ES-I3 (cell line): ENCODE measurements at regions not wholly inside any gene's neighbourhood (a gene's known extent, or its start where the extent isn't known, plus 50 kb on each side); places are given as distances from the start of the nearest gene placed in this dataset.

Source experiments
- H3K36me3 ChIP-seq: 2 replicates; pipeline ENCODE4 v1.6.1; 2013; ENCODE audit warnings: mild to moderate bottlenecking, low read length, control low read depth, moderate library complexity; ENCODE audit not compliant: insufficient read depth
- H3K4me1 ChIP-seq: 2 replicates; pipeline ENCODE4 v1.6.1; 2013; ENCODE audit warnings: mild to moderate bottlenecking, control low read depth, low read length; ENCODE audit not compliant: insufficient read depth
- H3K9ac ChIP-seq: 2 replicates; pipeline ENCODE4 v1.6.1; 2013; ENCODE audit warnings: low read depth, mild to moderate bottlenecking, low read length, moderate library complexity
- H3K9me3 ChIP-seq: 2 replicates; pipeline ENCODE4 v1.6.1; 2013; ENCODE audit warnings: mild to moderate bottlenecking, low read length, moderate library complexity; ENCODE audit not compliant: control insufficient read depth, insufficient read depth

DNA sequence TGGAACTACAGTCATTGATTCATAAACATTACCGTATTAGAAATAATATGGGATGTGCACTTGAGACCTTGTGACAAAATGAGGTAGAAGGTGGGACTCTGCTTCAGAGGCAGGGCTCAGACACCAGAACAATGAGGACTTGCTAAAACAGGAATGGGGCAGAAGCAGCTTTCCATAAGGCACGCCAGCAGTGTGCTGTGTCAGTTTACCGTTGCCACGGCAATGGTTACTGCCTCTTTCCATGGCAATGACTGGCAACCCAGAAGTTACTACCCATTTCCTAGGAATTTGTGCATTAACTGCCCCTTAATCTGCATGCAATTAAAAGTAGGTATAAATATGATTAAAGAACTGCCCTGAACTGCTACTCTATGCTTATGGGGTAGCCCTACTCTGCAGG lies 169.0 kb downstream of the CHRM3 start:
- Histone ChIP-seq H3K36me3 (no peaks in the 10 kb centered on the region), H3K4me1 (0 out of 2 replicates have a peak, but pooled peaks cover 3% of the 10 kb centered on the region), H3K9ac (no peak overlapping the region), H3K9me3 (no peaks in the 10 kb centered on the region)

DNA sequence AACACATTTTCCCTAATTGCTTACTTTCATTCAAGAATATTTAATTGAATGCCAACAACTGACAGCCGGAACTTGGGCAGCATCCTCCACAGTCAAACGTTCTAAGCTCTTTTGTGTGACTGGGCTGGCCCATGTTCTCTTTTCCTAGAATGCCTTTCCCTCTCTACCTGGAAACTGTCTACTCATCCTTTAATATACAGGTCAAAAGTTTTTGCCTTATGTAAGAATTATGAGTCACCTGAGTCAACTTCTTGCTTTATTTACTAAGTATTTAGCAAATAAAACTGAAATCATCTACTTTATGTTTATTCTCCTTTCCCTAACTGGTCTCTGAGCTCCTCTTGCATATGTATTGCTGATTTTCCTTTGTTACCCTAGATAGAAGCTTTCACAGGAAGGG lies 172.2 kb downstream of the CHRM3 start:
- Histone ChIP-seq H3K9ac (no peak overlapping the region), H3K9me3 (no peaks in the 10 kb centered on the region), H3K36me3 (no peaks in the 10 kb centered on the region), H3K4me1 (0 out of 2 replicates have a peak, but pooled peaks cover 3% of the 10 kb centered on the region)

DNA sequence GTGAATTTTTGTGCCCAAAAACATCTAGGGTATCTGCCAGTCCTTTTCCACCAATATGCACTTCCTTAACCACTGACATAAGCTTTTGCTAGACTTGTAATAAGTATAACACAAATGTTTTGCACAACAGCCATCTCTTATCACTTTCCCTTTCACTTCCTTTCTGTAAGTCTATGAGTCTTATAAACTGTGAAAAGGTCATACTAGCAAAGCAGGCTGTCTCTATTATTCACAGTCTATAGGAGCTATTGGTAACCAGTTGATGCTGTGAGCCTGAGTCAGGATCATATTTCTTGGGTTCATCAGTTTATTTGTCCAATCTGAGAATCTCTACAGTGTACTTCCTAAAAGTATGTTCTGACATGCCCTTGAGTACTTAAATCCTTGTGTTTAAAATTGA lies 172.6 kb downstream of the CHRM3 start:
- Histone ChIP-seq H3K9me3 (no peaks in the 10 kb centered on the region), H3K36me3 (no peaks in the 10 kb centered on the region), H3K9ac (no peak overlapping the region), H3K4me1 (0 out of 2 replicates have a peak, but pooled peaks cover 3% of the 10 kb centered on the region)

DNA sequence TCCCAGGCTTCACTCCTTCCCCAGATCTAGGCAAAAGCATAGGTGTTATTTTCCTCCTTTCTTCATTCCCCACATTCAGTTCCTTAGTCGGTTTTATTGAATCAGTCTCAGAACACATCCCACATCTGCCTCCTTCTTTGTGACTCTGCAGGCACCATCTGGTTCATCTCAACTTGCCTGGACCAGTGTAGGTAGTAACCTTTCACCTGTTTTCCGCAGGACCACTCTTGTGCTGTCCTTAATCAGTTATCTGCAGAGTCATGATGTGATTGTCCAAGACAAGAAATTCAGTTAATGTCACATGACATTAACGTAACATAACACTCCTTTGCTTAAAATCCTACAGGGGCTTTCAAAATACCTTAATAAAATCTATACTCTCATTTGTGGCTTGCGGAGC lies 174.6 kb downstream of the CHRM3 start:
- no peaks in the 10 kb centered on the region for H3K9me3 ChIP-seq
- H3K36me3 ChIP-seq, result no peaks in the 10 kb centered on the region
- no peaks in the 10 kb centered on the region for H3K4me1 ChIP-seq
- no peak overlapping the region for H3K9ac ChIP-seq

DNA sequence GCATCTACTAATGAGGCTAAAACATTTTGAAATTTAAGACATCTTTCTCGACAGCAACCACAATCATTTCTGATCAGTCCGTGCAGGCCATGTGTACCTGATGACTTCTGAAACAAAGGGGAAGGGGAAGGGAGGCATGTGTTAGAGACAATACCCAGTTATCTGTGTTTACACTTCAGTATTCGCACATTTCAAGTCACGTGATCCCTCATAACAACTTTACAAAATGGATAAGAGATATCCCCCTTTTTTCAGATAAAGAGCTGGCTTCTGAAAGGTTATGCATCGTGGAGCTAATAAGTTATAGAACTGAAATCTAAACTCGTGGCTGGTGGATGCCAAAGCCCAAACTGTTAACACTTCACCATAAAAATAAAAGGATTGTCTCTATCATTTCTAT lies 175.7 kb downstream of the CHRM3 start:
- no peaks in the 10 kb centered on the region for H3K4me1 ChIP-seq
- no peaks in the 10 kb centered on the region for H3K9me3 ChIP-seq
- no peak overlapping the region for H3K9ac ChIP-seq
- H3K36me3 ChIP-seq, result no peaks in the 10 kb centered on the region

DNA sequence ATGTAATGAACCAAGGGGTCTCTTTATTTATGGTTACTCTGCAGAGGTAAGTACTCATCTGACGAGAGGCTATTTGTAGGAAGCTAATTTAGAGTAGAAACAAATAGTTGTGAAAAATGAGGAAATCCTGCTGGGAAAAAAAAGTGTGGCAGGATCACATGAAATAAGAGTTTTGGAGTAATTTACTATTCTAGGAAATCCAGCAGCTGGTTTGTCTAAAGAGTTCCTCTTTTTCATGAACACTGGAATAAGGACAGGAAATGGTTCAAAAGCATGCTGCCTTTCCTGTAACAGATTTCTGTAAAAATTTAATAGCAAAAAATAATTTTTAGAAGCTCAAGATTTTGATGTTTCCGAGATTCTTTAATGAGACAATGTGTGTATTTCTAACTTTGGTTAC lies 177.3 kb downstream of the CHRM3 start:
- no peak overlapping the region for H3K9ac ChIP-seq
- no peaks in the 10 kb centered on the region for H3K9me3 ChIP-seq
- H3K4me1 ChIP-seq, result no peaks in the 10 kb centered on the region
- H3K36me3 ChIP-seq, result no peaks in the 10 kb centered on the region

DNA sequence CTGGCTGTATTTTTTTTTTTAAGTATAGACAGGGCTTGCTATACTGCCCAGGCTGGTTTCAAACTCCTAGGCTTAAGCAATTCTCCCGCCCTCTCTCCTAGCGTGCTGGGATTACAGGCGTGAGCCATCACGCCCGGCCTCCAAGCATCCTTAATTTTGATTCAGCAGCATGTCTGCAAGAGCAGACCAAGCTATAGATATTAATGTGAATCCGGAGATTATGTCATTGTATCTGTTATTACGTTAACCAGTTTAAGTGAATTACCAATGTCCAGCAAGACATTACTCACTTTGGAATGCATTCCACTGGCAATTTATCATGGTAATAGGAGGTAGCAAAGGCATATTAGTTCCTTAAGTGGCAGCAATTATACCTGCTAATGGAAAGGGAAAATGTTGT lies 179.7 kb downstream of the CHRM3 start:
- H3K9ac ChIP-seq, result no peak overlapping the region
- no peaks in the 10 kb centered on the region for H3K9me3 ChIP-seq
- no peaks in the 10 kb centered on the region for H3K36me3 ChIP-seq
- no peaks in the 10 kb centered on the region for H3K4me1 ChIP-seq

DNA sequence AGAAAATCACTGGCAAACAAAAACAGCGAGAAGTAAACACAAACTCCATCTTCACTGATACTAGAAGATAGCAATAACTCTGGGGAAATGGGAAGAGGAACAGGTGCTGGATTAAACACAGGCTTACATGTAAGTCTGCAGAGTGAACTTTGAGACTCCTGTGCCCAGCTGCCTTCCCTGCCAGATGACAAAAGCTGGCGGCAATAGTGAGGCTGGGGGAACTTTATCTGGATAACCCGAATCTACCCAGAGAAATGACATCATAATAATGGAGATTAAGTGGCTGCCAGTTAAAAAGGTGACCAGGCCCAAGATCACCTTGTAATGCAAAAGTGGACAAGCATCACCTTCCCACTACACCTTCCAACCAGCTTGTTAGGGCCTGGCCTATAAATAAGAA lies 184.5 kb downstream of the CHRM3 start:
- H3K9ac ChIP-seq, result no peak overlapping the region
- H3K4me1 ChIP-seq, result no peaks in the 10 kb centered on the region; the same call in 1 of the 2 replicates
- H3K36me3 ChIP-seq, result no peaks in the 10 kb centered on the region
- no peaks in the 10 kb centered on the region for H3K9me3 ChIP-seq

DNA sequence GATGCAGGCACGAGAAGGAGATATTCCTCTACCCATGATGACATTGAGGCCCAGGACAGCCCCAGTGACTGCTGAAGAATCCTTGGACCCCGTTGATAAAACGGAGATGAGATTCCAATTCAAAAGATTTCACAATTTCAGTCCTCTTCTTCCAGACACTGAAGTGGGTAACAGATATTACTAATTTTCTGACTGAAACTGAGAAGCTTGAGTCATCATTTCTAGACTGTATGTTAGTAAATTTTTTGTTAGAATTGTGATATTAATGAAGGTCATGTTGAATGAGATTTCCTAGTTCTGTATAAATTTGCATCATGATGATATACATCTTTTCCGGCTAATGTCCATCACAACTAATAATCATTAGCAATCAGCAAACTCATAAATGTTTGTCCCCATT lies 185.8 kb downstream of the CHRM3 start:
- Histone ChIP-seq H3K4me1 (no peaks in the 10 kb centered on the region; the same call in 1 of the 2 replicates), H3K36me3 (no peaks in the 10 kb centered on the region), H3K9ac (no peak overlapping the region), H3K9me3 (no peaks in the 10 kb centered on the region)

DNA sequence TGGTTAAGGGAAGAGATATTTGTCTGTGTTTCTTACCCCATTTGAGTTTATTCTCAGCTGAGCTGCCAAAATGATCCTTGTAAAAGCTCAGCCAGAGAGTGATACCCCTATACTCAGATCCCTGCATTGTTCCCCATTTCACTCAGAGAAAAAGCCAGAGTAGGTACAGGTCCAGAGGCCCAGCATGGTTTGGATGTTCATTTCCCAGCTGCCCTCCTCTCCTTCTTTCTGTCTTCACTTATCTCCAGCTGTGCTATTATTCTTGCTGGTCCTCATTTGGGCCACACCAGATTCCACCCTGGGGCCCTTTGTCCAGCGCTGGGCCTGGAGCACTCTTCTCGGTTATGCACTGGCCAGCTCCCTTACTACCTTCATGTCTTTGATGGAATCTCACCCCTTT lies 187.7 kb downstream of the CHRM3 start:
- H3K4me1 ChIP-seq, result no peaks in the 10 kb centered on the region; the same call in 1 of the 2 replicates
- H3K36me3 ChIP-seq, result no peaks in the 10 kb centered on the region
- no peak overlapping the region for H3K9ac ChIP-seq
- no peaks in the 10 kb centered on the region for H3K9me3 ChIP-seq

DNA sequence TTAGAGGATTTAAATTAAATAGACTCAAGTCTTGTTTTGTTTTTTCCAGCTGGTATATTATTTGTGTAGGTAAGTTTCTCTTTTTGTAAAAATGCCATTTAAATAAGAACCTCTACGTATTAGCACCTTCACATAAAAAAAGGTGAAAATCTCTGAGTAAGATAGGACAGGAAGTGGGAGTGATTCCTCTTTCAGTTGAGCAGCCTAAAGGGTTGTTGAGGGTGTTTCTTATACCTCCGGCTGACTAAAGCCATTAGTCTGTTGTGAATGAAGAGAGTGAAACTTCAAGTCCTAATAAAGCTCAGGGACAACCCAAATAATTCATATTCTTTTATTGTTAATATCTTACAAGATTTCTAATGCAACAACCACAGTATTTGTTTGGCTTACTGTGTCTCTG lies 188.7 kb downstream of the CHRM3 start:
- no peaks in the 10 kb centered on the region for H3K36me3 ChIP-seq
- H3K9ac ChIP-seq, result no peak overlapping the region
- H3K4me1 ChIP-seq, result no peaks in the 10 kb centered on the region; the same call in 1 of the 2 replicates
- no peaks in the 10 kb centered on the region for H3K9me3 ChIP-seq

DNA sequence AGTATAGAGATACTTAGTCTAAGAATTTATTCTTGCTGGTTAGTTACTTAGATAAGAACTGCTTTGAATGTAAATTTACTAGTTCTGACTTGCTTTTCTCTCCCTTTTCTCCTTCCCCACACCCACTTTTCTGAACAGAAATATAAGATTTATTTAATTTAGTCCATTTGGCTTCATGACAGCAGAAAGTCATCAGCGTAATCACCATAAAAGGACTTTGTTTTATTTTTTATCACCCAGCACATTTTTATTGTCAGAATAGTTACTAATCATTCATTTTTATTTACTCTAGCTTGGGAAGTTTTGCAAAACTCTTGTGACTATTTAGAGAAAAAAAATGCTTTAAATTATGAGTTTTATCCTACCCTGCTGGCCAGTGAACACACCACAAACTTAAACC lies 197.2 kb downstream of the CHRM3 start:
- H3K4me1 ChIP-seq, result no peaks in the 10 kb centered on the region
- H3K9me3 ChIP-seq, result no peaks in the 10 kb centered on the region
- H3K9ac ChIP-seq, result no peak overlapping the region
- no peaks in the 10 kb centered on the region for H3K36me3 ChIP-seq

DNA sequence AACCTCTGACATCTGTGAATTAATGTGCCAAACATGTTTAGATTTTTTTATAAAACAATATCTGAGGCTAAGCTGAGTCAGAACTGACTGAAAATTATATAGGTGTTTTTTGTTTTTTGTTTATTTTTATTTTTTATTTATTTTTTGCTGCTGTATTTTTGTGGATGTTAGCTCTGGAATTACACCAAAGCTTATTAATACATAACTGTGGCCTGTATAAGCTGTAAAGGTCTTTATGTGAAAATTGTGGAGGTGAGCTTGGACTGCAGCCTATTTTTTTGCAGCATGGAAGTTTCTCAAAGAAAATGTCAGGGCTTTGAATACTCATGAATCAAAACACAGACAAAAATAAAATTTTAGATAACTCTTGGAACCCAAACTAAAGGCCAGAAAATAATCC lies 199.8 kb downstream of the CHRM3 start:
- Histone ChIP-seq H3K9me3 (no peaks in the 10 kb centered on the region), H3K9ac (no peak overlapping the region), H3K36me3 (no peaks in the 10 kb centered on the region), H3K4me1 (no peaks in the 10 kb centered on the region)

DNA sequence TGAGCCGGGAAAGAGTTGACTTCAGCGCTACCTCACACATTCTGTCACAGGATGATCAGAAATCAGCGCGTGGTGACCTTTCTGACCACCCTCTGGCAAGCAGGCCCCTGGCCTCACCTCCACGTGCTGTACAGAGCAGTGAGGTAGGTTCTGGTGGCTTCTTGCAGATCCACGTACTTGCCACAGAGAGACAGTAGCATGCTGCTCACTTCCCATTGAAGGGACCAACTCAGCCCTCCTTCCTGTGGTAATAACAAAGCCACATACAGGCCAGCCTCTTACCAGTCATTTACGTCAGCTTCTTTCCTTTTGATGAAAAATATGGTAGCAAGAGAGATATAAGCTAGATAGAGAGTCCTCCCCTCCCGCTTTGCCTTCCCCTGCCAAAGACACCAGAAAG lies 200.7 kb downstream of the CHRM3 start:
- H3K9me3 ChIP-seq, result no peaks in the 10 kb centered on the region
- H3K9ac ChIP-seq, result no peak overlapping the region
- H3K4me1 ChIP-seq, result no peaks in the 10 kb centered on the region
- H3K36me3 ChIP-seq, result no peaks in the 10 kb centered on the region

DNA sequence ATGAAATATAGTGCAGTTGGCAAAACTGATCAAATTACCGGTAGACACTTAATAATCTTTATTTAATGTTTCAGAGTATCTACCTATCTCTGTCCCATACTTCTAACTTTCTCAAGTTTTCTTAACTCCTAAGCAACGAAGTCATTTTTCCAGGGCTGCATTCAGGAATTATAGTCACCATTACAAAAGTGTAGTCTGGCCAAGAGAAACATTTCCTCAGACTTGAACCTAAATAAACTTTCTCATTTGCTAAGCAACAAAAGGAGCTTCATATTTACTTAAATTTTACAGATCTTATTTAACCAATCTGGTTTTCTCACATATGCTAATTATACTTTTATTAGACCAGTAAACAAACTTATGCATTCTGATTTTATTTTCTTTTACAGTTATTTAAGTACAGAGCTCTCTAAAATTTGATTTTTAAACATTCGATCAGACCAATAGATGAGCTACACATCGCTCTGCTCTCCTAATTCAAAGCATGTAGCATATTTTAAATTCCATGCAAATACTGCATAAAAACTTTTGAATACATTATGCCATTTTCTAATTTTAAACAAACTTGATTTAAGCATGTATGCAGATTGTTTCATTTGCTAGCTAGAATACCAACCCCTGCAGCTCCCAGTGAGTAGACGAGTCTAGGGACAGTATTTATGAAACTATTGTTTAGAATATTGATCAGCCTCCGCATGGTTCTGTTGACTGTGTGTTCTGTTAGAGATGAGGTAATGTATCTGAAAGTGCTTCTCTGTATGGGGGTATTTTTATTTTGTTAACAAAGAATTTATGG lies 201.4 kb downstream of the CHRM3 start:
- Histone ChIP-seq H3K4me1 (no peaks in the 10 kb centered on the region), H3K9ac (no peak overlapping the region)

More for the DNA sequence above, 201.4 kb downstream of the CHRM3 start:
- H3K9me3 ChIP-seq, result no peaks in the 10 kb centered on the region
- H3K36me3 ChIP-seq, result no peaks in the 10 kb centered on the region
